Tibial nerve (tissue), 3 donors: ENCODE measurements at regions not wholly inside any gene's neighbourhood (a gene's known extent, or its start where the extent isn't known, plus 50 kb on each side); places are given as distances from the start of the nearest gene placed in this dataset.

ENCODE experiments used
- POLR2A ChIP-seq, 2 donors: fragments of 450-650 bp; IDR thresholded peaks; one replicate each; pipeline ENCODE4 v1.6.1; 2017; ENCODE audit warnings: antibody characterized with exemption in 2 of 2, mild to moderate bottlenecking in 2 of 2, moderate library complexity in 2 of 2
- TF ChIP-seq, protein P1 (sequence below), 5 experiments: fragments of 200-600 bp in 3 of 5; fragments of 450-650 bp in 2 of 5; sonication (generic) in 3 of 5; IDR thresholded peaks; one replicate each; pipeline ENCODE4 v1.5.1; 2016 to 2019; ENCODE audit warnings: antibody characterized with exemption in 5 of 5, mild to moderate bottlenecking in 3 of 5, moderate library complexity in 2 of 5

DNA sequence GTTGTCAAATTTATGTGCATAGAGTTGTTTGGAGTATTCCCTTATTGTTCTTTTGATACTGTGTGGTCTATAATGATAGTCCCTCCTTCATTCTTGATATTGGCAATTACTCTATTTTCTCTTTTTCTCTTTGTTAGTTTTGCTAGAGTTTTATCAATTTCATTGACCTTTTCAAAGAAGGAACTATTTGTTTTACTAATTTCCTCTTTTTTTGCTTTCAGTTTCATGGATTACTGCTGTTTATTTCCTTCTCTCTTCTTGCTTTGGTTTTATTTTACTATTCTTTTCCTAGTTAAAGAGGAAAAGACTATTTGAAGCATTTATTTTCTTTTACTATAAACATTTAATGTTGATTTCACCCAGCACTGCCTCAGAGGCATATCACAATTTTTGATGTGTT lies 250.9 kb upstream of the PELI2 start:
- TF ChIP-seq, protein P1, sequence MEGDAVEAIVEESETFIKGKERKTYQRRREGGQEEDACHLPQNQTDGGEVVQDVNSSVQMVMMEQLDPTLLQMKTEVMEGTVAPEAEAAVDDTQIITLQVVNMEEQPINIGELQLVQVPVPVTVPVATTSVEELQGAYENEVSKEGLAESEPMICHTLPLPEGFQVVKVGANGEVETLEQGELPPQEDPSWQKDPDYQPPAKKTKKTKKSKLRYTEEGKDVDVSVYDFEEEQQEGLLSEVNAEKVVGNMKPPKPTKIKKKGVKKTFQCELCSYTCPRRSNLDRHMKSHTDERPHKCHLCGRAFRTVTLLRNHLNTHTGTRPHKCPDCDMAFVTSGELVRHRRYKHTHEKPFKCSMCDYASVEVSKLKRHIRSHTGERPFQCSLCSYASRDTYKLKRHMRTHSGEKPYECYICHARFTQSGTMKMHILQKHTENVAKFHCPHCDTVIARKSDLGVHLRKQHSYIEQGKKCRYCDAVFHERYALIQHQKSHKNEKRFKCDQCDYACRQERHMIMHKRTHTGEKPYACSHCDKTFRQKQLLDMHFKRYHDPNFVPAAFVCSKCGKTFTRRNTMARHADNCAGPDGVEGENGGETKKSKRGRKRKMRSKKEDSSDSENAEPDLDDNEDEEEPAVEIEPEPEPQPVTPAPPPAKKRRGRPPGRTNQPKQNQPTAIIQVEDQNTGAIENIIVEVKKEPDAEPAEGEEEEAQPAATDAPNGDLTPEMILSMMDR (IDR thresholded peaks at IDR 0.05): no peak
- TF ChIP-seq POLR2A (IDR thresholded peaks at IDR 0.05): no peak
